ENCODE measurements at regions not wholly inside any gene's neighbourhood (a gene's known extent, or its start where the extent isn't known, plus 50 kb on each side); places are given as distances from the start of the nearest gene placed in this dataset.

- TF ChIP-seq POLR2A (IDR thresholded peaks at IDR 0.05), result no peak
- TF ChIP-seq, protein P1, sequence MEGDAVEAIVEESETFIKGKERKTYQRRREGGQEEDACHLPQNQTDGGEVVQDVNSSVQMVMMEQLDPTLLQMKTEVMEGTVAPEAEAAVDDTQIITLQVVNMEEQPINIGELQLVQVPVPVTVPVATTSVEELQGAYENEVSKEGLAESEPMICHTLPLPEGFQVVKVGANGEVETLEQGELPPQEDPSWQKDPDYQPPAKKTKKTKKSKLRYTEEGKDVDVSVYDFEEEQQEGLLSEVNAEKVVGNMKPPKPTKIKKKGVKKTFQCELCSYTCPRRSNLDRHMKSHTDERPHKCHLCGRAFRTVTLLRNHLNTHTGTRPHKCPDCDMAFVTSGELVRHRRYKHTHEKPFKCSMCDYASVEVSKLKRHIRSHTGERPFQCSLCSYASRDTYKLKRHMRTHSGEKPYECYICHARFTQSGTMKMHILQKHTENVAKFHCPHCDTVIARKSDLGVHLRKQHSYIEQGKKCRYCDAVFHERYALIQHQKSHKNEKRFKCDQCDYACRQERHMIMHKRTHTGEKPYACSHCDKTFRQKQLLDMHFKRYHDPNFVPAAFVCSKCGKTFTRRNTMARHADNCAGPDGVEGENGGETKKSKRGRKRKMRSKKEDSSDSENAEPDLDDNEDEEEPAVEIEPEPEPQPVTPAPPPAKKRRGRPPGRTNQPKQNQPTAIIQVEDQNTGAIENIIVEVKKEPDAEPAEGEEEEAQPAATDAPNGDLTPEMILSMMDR (IDR thresholded peaks at IDR 0.05), result no peak
- TF ChIP-seq POLR2AphosphoS5 (IDR thresholded peaks at IDR 0.05), result no peak
Observed at GRCh38 chr12:111129149-111129767, 208.9 kb upstream of the MYL2 start.

Measured in sigmoid colon (tissue), 4 donors.